GM11168 (cell line): ENCODE measurements at regions not wholly inside any gene's neighbourhood (a gene's known extent, or its start where the extent isn't known, plus 50 kb on each side); places are given as distances from the start of the nearest gene placed in this dataset.
"Not testable (repeated sequence)": the region's sequence is repeated elsewhere in the genome, so short reads cannot be mapped to it uniquely, and the experiment has no call there.

Experiments
- in situ Hi-C: fragments of 300-500 bp; cut with MboI; formaldehyde crosslinking; loops from one replicate; pipeline ENCODE4 v1.12.0; 2022; ENCODE audit warnings: low sequenced_read_pairs; ENCODE audit not compliant: unreplicated experiment

GRCh38 chr22:11051401-11052112 is 4476.4 kb upstream of the OR11H1 start:
- in situ Hi-C loops = not testable (repeated sequence)

- in situ Hi-C loops = not testable (repeated sequence)
These were observed 4474.3 kb upstream of the OR11H1 start for GRCh38 chr22:11053403-11054344.

- in situ Hi-C loops = loop anchor here (5.0 kb wide), 1 partner anchor 652 kb away; no protein-coding TSS in a partner anchor
These were observed 4473.3 kb upstream of the OR11H1 start for GRCh38 chr22:11054681-11055080.

- in situ Hi-C loops = loop anchor here (5.0 kb wide), 1 partner anchor 653 kb away; no protein-coding TSS in a partner anchor
These were observed 4472.8 kb upstream of the OR11H1 start for GRCh38 chr22:11055176-11055575.

- in situ Hi-C loops = loop anchor here (5.0 kb wide), 1 partner anchor 656 kb away; no protein-coding TSS in a partner anchor
These were observed 4469.9 kb upstream of the OR11H1 start for GRCh38 chr22:11057955-11058547.

GRCh38 chr22:11059129-11059528 is 4468.9 kb upstream of the OR11H1 start:
- in situ Hi-C loops = loop anchor here (5.0 kb wide), 1 partner anchor 657 kb away; no protein-coding TSS in a partner anchor

GRCh38 chr22:11060797-11061196 is 4467.2 kb upstream of the OR11H1 start:
- in situ Hi-C loops = not testable (repeated sequence)

- in situ Hi-C loops = not testable (repeated sequence)
These were observed 4465.5 kb upstream of the OR11H1 start for GRCh38 chr22:11062534-11062933.

GRCh38 chr22:11063022-11063685 is 4464.8 kb upstream of the OR11H1 start:
- in situ Hi-C loops = not testable (repeated sequence)

GRCh38 chr22:11065210-11065609 is 4462.8 kb upstream of the OR11H1 start:
- in situ Hi-C loops = loop anchor here (5.0 kb wide), 1 partner anchor 283 kb away; no protein-coding TSS in a partner anchor

GRCh38 chr22:11065876-11066457 is 4462.0 kb upstream of the OR11H1 start:
- in situ Hi-C loops = loop anchor here (5.0 kb wide), 1 partner anchor 284 kb away; no protein-coding TSS in a partner anchor

GRCh38 chr22:11066458-11067285 is 4461.3 kb upstream of the OR11H1 start:
- in situ Hi-C loops = loop anchor here (5.0 kb wide), 1 partner anchor 284 kb away; no protein-coding TSS in a partner anchor

GRCh38 chr22:11067286-11067871 is 4460.6 kb upstream of the OR11H1 start:
- in situ Hi-C loops = loop anchor here (5.0 kb wide), 1 partner anchor 285 kb away; no protein-coding TSS in a partner anchor

GRCh38 chr22:11067937-11068336 is 4460.1 kb upstream of the OR11H1 start:
- in situ Hi-C loops = loop anchor here (5.0 kb wide), 1 partner anchor 286 kb away; no protein-coding TSS in a partner anchor

GRCh38 chr22:11068406-11068805 is 4459.6 kb upstream of the OR11H1 start:
- in situ Hi-C loops = loop anchor here (5.0 kb wide), 1 partner anchor 286 kb away; no protein-coding TSS in a partner anchor
